Dedifferentiated amniotic fluid mesenchymal stem cell (primary cell): ENCODE measurements at regions not wholly inside any gene's neighbourhood (a gene's known extent, or its start where the extent isn't known, plus 50 kb on each side); places are given as distances from the start of the nearest gene placed in this dataset.

ENCODE experiments used
- DNase-seq: peaks from one replicate; pipeline ENCODE4 v3.0.0-alpha.2; 2016; ENCODE audit errors: extremely low spot score

GRCh38 chr5:89930591-89931392 lies 478.8 kb downstream of the CETN3 start:
- DNase-seq = peak; percentile 72

- DNase-seq = no peak
Observed at GRCh38 chr5:89929834-89930233, 479.7 kb downstream of the CETN3 start.

- DNase-seq = no peak
Observed at GRCh38 chr5:89929173-89929572, 480.4 kb downstream of the CETN3 start.

GRCh38 chr5:89922161-89922560 lies 487.4 kb downstream of the CETN3 start:
- no peak for DNase-seq

- DNase-seq = no peak
Observed at GRCh38 chr5:89917112-89917511, 492.4 kb downstream of the CETN3 start.

GRCh38 chr5:89916131-89916530 lies 493.4 kb downstream of the CETN3 start:
- DNase-seq = no peak

GRCh38 chr5:89908876-89909275 lies 500.7 kb downstream of the CETN3 start:
- DNase-seq = no peak

GRCh38 chr5:89904442-89904841 lies 505.1 kb downstream of the CETN3 start:
- no peak for DNase-seq

- DNase-seq = no peak
Observed at GRCh38 chr5:89901983-89902382, 507.6 kb downstream of the CETN3 start.

GRCh38 chr5:89901346-89901745 lies 508.2 kb downstream of the CETN3 start:
- DNase-seq = no peak

- no peak for DNase-seq
Observed at GRCh38 chr5:89900346-89900745, 509.2 kb downstream of the CETN3 start.

GRCh38 chr5:89899559-89899958 lies 510.0 kb downstream of the CETN3 start:
- no peak for DNase-seq

- DNase-seq = no peak
Observed at GRCh38 chr5:89893546-89893945, 516.0 kb downstream of the CETN3 start.

GRCh38 chr5:89885670-89886069 lies 523.9 kb downstream of the CETN3 start:
- DNase-seq = no peak

GRCh38 chr5:89883967-89884366 lies 525.6 kb downstream of the CETN3 start:
- no peak for DNase-seq

- DNase-seq = peak; percentile 84
Observed at GRCh38 chr5:89878140-89879132, 531.1 kb downstream of the CETN3 start.

GRCh38 chr5:89871906-89872305 lies 537.6 kb downstream of the CETN3 start:
- DNase-seq = no peak

- no peak for DNase-seq
Observed at GRCh38 chr5:89869346-89869745, 540.2 kb downstream of the CETN3 start.

- no peak for DNase-seq
Observed at GRCh38 chr5:89866410-89866809, 543.1 kb downstream of the CETN3 start.

GRCh38 chr5:89864941-89865340 lies 544.6 kb downstream of the CETN3 start:
- DNase-seq = no peak

- DNase-seq = no peak
Observed at GRCh38 chr5:89857790-89858189, 551.8 kb downstream of the CETN3 start.

GRCh38 chr5:89855417-89855816 lies 554.1 kb downstream of the CETN3 start:
- no peak for DNase-seq

- no peak for DNase-seq
Observed at GRCh38 chr5:89851911-89852310, 557.6 kb downstream of the CETN3 start.
